ENCODE measurements at regions not wholly inside any gene's neighbourhood (a gene's known extent, or its start where the extent isn't known, plus 50 kb on each side); places are given as distances from the start of the nearest gene placed in this dataset.

- TF ChIP-seq POLR2A (IDR thresholded peaks at IDR 0.05; ENCODE audit: low read depth, low read length) (no peak), POLR2AphosphoS5 (IDR thresholded peaks at IDR 0.05; ENCODE audit: low read depth, low read length) (no peak)
Observed at GRCh38 chr21:33981391-33982101, 65.9 kb upstream of the ATP5PO start.
